ENCODE measurements at regions not wholly inside any gene's neighbourhood (a gene's known extent, or its start where the extent isn't known, plus 50 kb on each side); places are given as distances from the start of the nearest gene placed in this dataset.
"Not testable (repeated sequence)": the region's sequence is repeated elsewhere in the genome, so short reads cannot be mapped to it uniquely, and the experiment has no call there.

- not testable (repeated sequence) for DNase-seq
These were observed 700.3 kb downstream of the CDH18 start for GRCh38 chr5:19287548-19288277.

- DNase-seq, result not testable (repeated sequence)
These were observed 699.7 kb downstream of the CDH18 start for GRCh38 chr5:19288311-19288710.

GRCh38 chr5:19297934-19298333, 690.1 kb downstream of the CDH18 start:
- DNase-seq, result no peak

GRCh38 chr5:19301271-19301670, 686.7 kb downstream of the CDH18 start:
- no peak for DNase-seq

GRCh38 chr5:19314840-19315239, 673.2 kb downstream of the CDH18 start:
- no peak for DNase-seq

- DNase-seq, result no peak
These were observed 668.7 kb downstream of the CDH18 start for GRCh38 chr5:19319252-19319651.

- no peak for DNase-seq
These were observed 665.1 kb downstream of the CDH18 start for GRCh38 chr5:19322716-19323485.

- no peak for DNase-seq
These were observed 653.7 kb downstream of the CDH18 start for GRCh38 chr5:19334278-19334677.

GRCh38 chr5:19342942-19343341, 645.1 kb downstream of the CDH18 start:
- DNase-seq, result no peak

- no peak for DNase-seq
These were observed 635.9 kb downstream of the CDH18 start for GRCh38 chr5:19352120-19352519.

- DNase-seq, result no peak
These were observed 619.0 kb downstream of the CDH18 start for GRCh38 chr5:19369048-19369447.

- DNase-seq, result no peak
These were observed 618.4 kb downstream of the CDH18 start for GRCh38 chr5:19369561-19369960.

GRCh38 chr5:19370655-19371386, 617.2 kb downstream of the CDH18 start:
- no peak for DNase-seq

GRCh38 chr5:19388391-19388790, 599.6 kb downstream of the CDH18 start:
- no peak for DNase-seq

GRCh38 chr5:19401032-19401431, 587.0 kb downstream of the CDH18 start:
- no peak for DNase-seq

GRCh38 chr5:19406576-19407365, 581.2 kb downstream of the CDH18 start:
- DNase-seq, result no peak

GRCh38 chr5:19408149-19408548, 579.9 kb downstream of the CDH18 start:
- DNase-seq, result no peak

GRCh38 chr5:19411936-19412335, 576.1 kb downstream of the CDH18 start:
- DNase-seq, result no peak

Data from activated naive CD4-positive, alpha-beta T cell treated with anti-CD3 and anti-CD28 coated beads, Interleukin-2, amount 50 U/mL, for 16 hours (primary cell).